Mesothelial cell of epicardium (in vitro differentiated cells): ENCODE measurements at regions not wholly inside any gene's neighbourhood (a gene's known extent, or its start where the extent isn't known, plus 50 kb on each side); places are given as distances from the start of the nearest gene placed in this dataset.

Experiments used
- DNase-seq, 2 experiments: peaks; one replicate each; pipeline ENCODE4 v3.0.0; 2021; ENCODE audit warnings: low spot score in 2 of 2; ENCODE audit not compliant: unreplicated experiment in 2 of 2
- H3K27ac Mint-ChIP-seq: 2 replicates; pipeline ENCODE4 v1.8.0; 2021; ENCODE audit warnings: mixed read lengths
- H3K27me3 Mint-ChIP-seq: 2 replicates; pipeline ENCODE4 v1.8.0; 2021; ENCODE audit warnings: low read depth, mixed read lengths
- H3K36me3 Mint-ChIP-seq: 2 replicates; pipeline ENCODE4 v1.8.0; 2021; ENCODE audit warnings: mixed read lengths
- H3K4me1 Mint-ChIP-seq: 2 replicates; pipeline ENCODE4 v1.8.0; 2021; ENCODE audit warnings: mixed read lengths
- H3K4me3 Mint-ChIP-seq: 2 replicates; pipeline ENCODE4 v1.8.0; 2021; ENCODE audit warnings: mild to moderate bottlenecking, moderate library complexity, mixed read lengths
- H3K9me3 Mint-ChIP-seq: 2 replicates; pipeline ENCODE4 v1.8.0; 2021; ENCODE audit warnings: mixed read lengths
- TF ChIP-seq, protein P1 (sequence below): fragments of 200-600 bp; sonication (generic); IDR thresholded peaks from one replicate; pipeline ENCODE4 v1.5.0; 2021; ENCODE audit warnings: antibody characterized with exemption; ENCODE audit not compliant: unreplicated experiment

DNA sequence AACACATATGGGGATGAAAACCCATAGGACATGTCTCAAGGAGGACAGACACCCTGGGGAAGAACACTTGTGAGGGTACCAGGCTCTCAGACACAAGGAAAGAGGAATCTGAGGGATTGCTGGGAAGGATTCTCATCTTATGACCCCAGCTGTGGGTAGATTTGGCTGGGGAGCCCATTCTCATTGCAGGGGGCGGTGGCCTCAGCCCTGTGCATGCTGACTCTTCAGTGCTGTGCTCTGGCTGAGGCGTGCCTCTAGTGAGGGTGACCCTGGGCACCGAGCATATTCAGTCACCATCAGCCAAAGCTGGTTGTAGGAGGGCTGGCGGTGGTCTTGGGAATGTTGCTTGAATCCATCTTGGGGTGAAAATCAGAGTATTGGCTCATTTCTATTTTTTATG, 140.7 kb downstream of the TM9SF2 start:
- no peaks in the 10 kb centered on the region for H3K4me1 Mint-ChIP-seq
- no peak for DNase-seq
- H3K36me3 Mint-ChIP-seq = no peaks in the 10 kb centered on the region
- TF ChIP-seq, protein P1, sequence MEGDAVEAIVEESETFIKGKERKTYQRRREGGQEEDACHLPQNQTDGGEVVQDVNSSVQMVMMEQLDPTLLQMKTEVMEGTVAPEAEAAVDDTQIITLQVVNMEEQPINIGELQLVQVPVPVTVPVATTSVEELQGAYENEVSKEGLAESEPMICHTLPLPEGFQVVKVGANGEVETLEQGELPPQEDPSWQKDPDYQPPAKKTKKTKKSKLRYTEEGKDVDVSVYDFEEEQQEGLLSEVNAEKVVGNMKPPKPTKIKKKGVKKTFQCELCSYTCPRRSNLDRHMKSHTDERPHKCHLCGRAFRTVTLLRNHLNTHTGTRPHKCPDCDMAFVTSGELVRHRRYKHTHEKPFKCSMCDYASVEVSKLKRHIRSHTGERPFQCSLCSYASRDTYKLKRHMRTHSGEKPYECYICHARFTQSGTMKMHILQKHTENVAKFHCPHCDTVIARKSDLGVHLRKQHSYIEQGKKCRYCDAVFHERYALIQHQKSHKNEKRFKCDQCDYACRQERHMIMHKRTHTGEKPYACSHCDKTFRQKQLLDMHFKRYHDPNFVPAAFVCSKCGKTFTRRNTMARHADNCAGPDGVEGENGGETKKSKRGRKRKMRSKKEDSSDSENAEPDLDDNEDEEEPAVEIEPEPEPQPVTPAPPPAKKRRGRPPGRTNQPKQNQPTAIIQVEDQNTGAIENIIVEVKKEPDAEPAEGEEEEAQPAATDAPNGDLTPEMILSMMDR = no peak
- H3K9me3 Mint-ChIP-seq = no peaks in the 10 kb centered on the region
- H3K4me3 Mint-ChIP-seq = no peak overlapping the region
- H3K27me3 Mint-ChIP-seq = no peaks in the 10 kb centered on the region
- no peak overlapping the region for H3K27ac Mint-ChIP-seq

DNA sequence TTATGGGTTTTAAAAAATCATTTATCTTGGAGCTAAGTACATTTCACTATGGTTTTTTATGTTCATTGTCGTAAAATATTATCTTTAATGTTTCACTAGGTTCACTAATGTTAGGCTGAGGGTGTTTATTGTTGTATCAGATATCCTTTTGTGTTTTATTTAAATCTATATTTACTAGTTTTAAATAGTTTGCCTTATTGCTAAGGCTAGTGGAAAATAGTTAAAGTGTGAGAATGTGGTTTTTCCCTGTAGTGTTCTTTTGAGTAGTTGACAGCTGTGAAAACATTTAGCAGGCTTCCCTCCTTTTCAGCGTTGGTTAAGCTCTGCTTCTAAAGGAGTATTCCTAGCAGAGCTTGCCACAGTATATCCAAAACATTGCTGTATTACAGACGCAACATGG, 139.0 kb downstream of the TM9SF2 start:
- TF ChIP-seq, protein P1 = no peak
- Mint-ChIP-seq H3K4me1 (no peaks in the 10 kb centered on the region), H3K4me3 (no peak overlapping the region), H3K9me3 (no peaks in the 10 kb centered on the region), H3K27ac (no peak overlapping the region), H3K27me3 (peaks cover 2% of the 10 kb centered on the region), H3K36me3 (no peaks in the 10 kb centered on the region)
- DNase-seq = no peak

DNA sequence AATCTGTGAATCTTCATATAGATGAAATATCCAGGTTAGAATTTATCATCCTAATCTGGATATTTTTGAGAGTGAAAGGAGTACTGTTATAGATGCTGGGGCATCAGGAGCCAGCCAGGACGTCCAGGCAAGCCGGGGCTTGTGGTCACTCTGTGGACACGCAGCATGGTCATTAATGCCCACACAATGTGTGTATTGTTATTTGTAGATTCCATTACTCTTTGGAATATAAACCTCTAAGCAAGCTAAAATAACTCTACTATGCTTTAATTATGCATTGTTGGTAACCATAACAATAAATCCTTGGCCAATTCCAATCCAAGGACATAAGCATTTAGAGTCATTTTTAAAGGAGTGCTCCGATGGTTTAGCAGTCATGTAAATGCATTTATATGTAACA, 137.9 kb downstream of the TM9SF2 start:
- Mint-ChIP-seq H3K36me3 (no peaks in the 10 kb centered on the region), H3K9me3 (no peaks in the 10 kb centered on the region), H3K4me3 (no peak overlapping the region), H3K27me3 (peaks cover 2% of the 10 kb centered on the region), H3K4me1 (no peaks in the 10 kb centered on the region), H3K27ac (no peak overlapping the region)
- DNase-seq = no peak
- TF ChIP-seq, protein P1 = no peak

DNA sequence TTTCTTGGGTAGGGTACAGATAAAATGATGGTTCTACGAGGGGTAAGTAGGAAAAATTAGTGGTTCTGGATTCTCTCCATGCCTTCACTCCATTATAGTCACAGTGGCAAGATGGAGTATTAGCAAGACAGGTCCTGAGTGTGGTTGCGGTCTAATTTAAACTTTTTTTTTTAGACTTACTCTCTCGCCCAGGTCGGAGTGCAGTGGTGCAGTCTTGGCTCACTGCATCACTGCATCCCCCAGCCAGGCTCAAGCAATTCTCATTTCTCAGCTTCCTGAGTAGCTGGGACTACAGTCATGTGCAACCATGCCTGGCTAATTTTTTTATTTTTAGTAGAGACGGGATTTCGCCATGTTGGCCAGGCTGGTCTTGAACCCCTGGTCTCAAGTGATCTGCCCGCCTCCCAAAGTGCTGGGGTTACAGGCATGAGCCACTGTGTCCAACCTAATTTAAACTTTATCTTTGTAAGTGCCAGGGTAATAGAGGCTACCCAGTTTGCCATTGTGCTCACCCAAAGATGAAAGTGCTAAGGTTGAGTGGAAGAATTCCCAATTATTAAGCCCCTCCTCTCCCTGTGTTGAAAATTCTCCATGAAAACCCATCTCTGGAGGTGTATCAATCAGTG, 135.6 kb downstream of the TM9SF2 start:
- Mint-ChIP-seq H3K4me1 (no peaks in the 10 kb centered on the region), H3K9me3 (peaks cover 4% of the 10 kb centered on the region), H3K4me3 (no peak overlapping the region), H3K27me3 (peaks cover 3% of the 10 kb centered on the region), H3K36me3 (peaks cover 2% of the 10 kb centered on the region), H3K27ac (no peak overlapping the region)
- no peak for DNase-seq
- TF ChIP-seq, protein P1 = no peak

DNA sequence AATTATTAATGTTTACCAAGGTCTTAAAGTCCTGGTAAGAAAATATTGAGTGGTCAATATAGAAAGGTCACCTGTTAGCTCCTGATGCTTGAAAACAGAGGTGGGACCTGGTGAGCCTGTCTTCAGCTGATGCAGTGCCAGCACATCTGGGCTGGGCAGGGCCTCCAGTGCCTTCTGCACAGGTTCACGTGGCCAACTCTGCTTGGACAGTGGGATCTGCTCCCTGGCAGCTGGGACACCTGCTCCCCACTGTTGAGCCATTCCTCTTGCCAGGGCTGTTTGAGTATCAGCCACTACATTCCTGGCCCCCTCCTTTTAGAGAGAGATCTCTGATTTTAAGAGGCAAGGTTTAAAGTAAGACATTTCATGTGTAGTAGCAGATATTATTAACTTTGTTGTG, 135.0 kb downstream of the TM9SF2 start:
- no peak overlapping the region for H3K27ac Mint-ChIP-seq
- H3K4me3 Mint-ChIP-seq = no peak overlapping the region
- TF ChIP-seq, protein P1 = no peak
- H3K27me3 Mint-ChIP-seq = peaks cover 3% of the 10 kb centered on the region
- peaks cover 2% of the 10 kb centered on the region for H3K36me3 Mint-ChIP-seq
- no peaks in the 10 kb centered on the region for H3K4me1 Mint-ChIP-seq
- H3K9me3 Mint-ChIP-seq = peaks cover 4% of the 10 kb centered on the region
- no peak for DNase-seq

DNA sequence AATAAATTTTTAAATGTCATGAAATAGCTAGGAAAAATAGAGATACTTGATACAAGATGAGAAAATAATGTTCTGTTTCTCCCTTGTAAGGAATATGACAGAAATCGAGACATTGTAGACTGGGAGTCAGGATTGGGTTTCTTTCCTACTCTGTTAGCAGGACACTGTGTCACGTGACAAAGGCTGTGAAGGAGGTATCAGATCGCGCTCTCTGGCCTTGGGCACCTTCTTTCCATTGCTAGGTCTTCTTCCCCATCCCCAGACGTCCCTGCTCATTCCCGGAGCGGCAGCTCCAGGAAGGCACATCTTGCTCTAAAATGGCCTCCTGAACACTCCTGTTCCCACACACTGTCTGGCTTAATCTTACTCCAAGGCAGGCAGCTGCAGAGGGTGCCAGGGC, 133.4 kb downstream of the TM9SF2 start:
- H3K9me3 Mint-ChIP-seq = peaks cover 4% of the 10 kb centered on the region
- H3K4me3 Mint-ChIP-seq = no peak overlapping the region
- DNase-seq = no peak
- TF ChIP-seq, protein P1 = no peak
- H3K27ac Mint-ChIP-seq = no peak overlapping the region
- H3K4me1 Mint-ChIP-seq = no peaks in the 10 kb centered on the region
- H3K27me3 Mint-ChIP-seq = peaks cover 3% of the 10 kb centered on the region
- peaks cover 2% of the 10 kb centered on the region for H3K36me3 Mint-ChIP-seq
